Chondrocyte (in vitro differentiated cells): ENCODE measurements at regions not wholly inside any gene's neighbourhood (a gene's known extent, or its start where the extent isn't known, plus 50 kb on each side); places are given as distances from the start of the nearest gene placed in this dataset.

ENCODE experiments used
- DNase-seq: peaks from one replicate; pipeline ENCODE4 v3.0.0; 2021; ENCODE audit warnings: mixed read lengths, low spot score
- H3K27ac Mint-ChIP-seq: one replicate; pipeline ENCODE4 v1.8.0; 2021; ENCODE audit warnings: mild to moderate bottlenecking, moderate library complexity, mixed read lengths; ENCODE audit not compliant: unreplicated experiment
- H3K27me3 Mint-ChIP-seq: 2 replicates; pipeline ENCODE4 v1.8.0; 2021; ENCODE audit warnings: low read depth, mixed read lengths
- H3K36me3 Mint-ChIP-seq: 2 replicates; pipeline ENCODE4 v1.8.0; 2021; ENCODE audit warnings: low read depth, mixed read lengths
- H3K4me1 Mint-ChIP-seq: 2 replicates; pipeline ENCODE4 v1.8.0; 2021; ENCODE audit warnings: low read depth, mild to moderate bottlenecking, mixed read lengths
- H3K4me3 Mint-ChIP-seq: one replicate; pipeline ENCODE4 v1.8.0; 2021; ENCODE audit warnings: mild to moderate bottlenecking, moderate library complexity, mixed read lengths; ENCODE audit not compliant: unreplicated experiment
- H3K9me3 Mint-ChIP-seq: 2 replicates; pipeline ENCODE4 v1.8.0; 2021; ENCODE audit warnings: low read depth, mixed read lengths
- TF ChIP-seq, protein P1 (sequence below): fragments of 200-600 bp; sonication (generic); IDR thresholded peaks from 2 replicates; pipeline ENCODE4 v1.5.0; 2021; ENCODE audit warnings: antibody characterized with exemption, mild to moderate bottlenecking, moderate library complexity

GRCh38 chr2:76678383-76679024, 843.7 kb downstream of the LRRTM4 start:
- Mint-ChIP-seq H3K9me3 (no peaks in the 10 kb centered on the region), H3K4me1 (no peaks in the 10 kb centered on the region), H3K27ac (no peak overlapping the region), H3K27me3 (peaks cover 3% of the 10 kb centered on the region), H3K36me3 (no peaks in the 10 kb centered on the region), H3K4me3 (no peak overlapping the region)
- no peak for DNase-seq
- TF ChIP-seq, protein P1, sequence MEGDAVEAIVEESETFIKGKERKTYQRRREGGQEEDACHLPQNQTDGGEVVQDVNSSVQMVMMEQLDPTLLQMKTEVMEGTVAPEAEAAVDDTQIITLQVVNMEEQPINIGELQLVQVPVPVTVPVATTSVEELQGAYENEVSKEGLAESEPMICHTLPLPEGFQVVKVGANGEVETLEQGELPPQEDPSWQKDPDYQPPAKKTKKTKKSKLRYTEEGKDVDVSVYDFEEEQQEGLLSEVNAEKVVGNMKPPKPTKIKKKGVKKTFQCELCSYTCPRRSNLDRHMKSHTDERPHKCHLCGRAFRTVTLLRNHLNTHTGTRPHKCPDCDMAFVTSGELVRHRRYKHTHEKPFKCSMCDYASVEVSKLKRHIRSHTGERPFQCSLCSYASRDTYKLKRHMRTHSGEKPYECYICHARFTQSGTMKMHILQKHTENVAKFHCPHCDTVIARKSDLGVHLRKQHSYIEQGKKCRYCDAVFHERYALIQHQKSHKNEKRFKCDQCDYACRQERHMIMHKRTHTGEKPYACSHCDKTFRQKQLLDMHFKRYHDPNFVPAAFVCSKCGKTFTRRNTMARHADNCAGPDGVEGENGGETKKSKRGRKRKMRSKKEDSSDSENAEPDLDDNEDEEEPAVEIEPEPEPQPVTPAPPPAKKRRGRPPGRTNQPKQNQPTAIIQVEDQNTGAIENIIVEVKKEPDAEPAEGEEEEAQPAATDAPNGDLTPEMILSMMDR = no peak

GRCh38 chr2:76675212-76675611, 847.0 kb downstream of the LRRTM4 start:
- H3K4me1 Mint-ChIP-seq = no peaks in the 10 kb centered on the region

DNA sequence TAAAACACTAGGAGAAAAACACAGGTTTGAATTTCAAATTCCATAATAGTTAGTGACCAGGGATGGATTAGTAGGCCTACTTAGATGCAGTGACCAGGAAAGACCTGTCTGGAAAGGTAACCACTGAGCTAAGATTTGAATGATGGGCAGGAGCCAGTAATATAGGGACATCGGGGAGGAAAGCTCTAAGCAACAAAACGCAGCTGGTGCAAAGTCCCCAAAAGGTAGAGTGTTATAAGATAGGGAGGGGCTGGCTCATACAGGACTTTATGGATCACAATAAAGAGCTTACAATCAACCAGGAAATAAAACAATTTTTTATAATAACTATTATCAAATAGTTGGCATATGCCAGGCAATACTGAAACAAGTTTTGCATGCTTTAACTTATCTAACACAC, 849.4 kb downstream of the LRRTM4 start:
- Mint-ChIP-seq H3K36me3 (no peaks in the 10 kb centered on the region), H3K9me3 (no peaks in the 10 kb centered on the region), H3K4me1 (no peaks in the 10 kb centered on the region), H3K27me3 (peaks cover 9% of the 10 kb centered on the region), H3K4me3 (no peak overlapping the region), H3K27ac (no peak overlapping the region)
- DNase-seq = no peak
- TF ChIP-seq, protein P1 = no peak

More at GRCh38 chr2:76675212-76675611, 847.0 kb downstream of the LRRTM4 start:
- DNase-seq = no peak
- Mint-ChIP-seq H3K27me3 (peaks cover 6% of the 10 kb centered on the region), H3K27ac (no peak overlapping the region), H3K36me3 (no peaks in the 10 kb centered on the region), H3K9me3 (no peaks in the 10 kb centered on the region), H3K4me3 (no peak overlapping the region)
- TF ChIP-seq, protein P1 = no peak

DNA sequence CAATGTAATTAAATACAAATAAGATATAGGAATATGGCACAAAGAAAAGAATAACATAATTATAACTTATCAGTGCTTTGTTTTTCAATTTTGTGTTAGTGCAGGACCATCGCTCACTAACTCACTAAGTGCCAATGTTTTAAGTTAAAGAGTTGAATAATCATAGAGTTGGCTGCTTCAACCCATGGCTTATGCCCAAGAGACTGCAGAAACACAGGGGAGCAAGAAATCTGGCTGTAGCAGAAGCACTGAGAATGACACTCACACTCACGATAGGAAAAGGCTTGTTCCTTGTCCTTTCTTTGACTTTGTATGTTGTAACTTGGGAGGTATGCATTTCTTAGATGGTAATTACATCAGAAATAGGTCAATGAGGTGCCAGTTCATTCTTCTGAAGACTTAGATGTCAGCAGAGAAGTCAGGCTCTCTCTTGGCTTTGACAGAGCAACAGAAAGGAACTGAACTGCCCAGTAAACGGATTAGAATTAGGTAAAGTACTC, 852.2 kb downstream of the LRRTM4 start:
- Mint-ChIP-seq H3K9me3 (no peaks in the 10 kb centered on the region), H3K4me3 (no peak overlapping the region), H3K27me3 (peaks cover 6% of the 10 kb centered on the region), H3K4me1 (no peaks in the 10 kb centered on the region), H3K36me3 (no peaks in the 10 kb centered on the region), H3K27ac (no peak overlapping the region)
- TF ChIP-seq, protein P1 = no peak
- DNase-seq = no peak

GRCh38 chr2:76668279-76668678, 853.9 kb downstream of the LRRTM4 start:
- Mint-ChIP-seq H3K27ac (no peak overlapping the region), H3K4me3 (no peak overlapping the region), H3K27me3 (peaks cover 6% of the 10 kb centered on the region), H3K4me1 (no peaks in the 10 kb centered on the region), H3K36me3 (no peaks in the 10 kb centered on the region), H3K9me3 (no peaks in the 10 kb centered on the region)
- no peak for DNase-seq
- TF ChIP-seq, protein P1 = no peak
